GM18858 (cell line): ENCODE measurements at regions not wholly inside any gene's neighbourhood (a gene's known extent, or its start where the extent isn't known, plus 50 kb on each side); places are given as distances from the start of the nearest gene placed in this dataset.
A peak's percentile ranks its signal among the peaks of the same experiment; 100 is the strongest.

Experiments used
- ATAC-seq: cut with Tn5 transposase; IDR thresholded peaks from one replicate; pipeline ENCODE4 v1.9.1; 2021; ENCODE audit not compliant: unreplicated experiment

DNA sequence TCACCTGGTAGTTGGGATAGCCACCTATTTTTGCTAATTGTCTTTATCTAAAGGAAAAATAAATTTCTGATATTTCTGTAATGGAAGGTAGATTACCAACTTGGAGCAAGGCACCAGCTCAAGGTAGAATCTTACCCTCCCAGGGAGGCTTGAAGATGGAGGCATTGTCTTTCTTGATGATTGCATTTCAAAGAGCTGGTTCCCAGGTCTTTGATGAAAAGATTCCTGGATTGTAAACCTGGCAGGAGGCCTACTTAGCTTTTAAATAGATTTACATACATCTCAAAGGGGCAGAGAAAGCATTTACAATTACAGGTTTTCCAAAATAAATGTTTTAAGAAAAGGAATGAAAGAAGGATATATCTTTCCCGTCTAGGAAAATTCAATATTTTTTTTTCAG, 729.2 kb downstream of the LRFN5 start:
- no peak for ATAC-seq

DNA sequence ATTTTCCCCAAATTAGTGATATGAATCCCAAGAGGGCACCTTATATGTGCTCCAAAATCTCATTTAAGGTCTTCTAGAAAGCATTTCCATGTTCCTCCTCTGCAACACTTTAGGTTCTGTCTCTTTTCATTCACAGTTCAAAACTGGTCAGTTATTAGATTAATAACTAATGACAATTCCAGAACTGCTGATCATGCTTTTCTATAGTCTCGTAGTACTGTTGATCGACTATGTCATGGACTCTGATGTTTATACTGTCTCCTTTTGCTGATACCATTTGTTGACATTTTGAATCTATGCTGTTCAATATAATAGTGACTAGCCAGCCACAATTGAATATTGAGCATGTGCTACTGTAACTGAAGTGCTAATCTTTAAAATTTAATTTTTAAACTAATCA, 728.3 kb downstream of the LRFN5 start:
- ATAC-seq: no peak

DNA sequence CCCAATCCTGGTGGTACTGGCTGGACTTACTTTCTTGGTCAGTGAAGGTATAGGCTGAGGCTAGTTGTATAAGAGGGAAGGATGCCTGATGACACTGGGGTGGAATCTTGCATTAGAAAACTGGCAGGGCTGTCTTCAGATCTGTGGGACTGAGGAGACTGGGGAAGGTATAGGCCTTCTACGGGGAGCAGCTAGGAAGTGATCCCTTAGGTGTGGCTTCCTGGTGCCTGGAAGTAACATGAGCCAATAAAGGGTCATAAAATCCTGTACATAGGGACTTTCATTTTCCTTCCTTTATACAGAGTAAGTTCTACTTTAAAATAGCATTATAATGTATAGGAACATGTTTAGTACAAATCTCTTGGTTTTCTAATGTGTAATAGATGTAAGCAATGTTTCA, 716.8 kb downstream of the LRFN5 start:
- no peak for ATAC-seq

DNA sequence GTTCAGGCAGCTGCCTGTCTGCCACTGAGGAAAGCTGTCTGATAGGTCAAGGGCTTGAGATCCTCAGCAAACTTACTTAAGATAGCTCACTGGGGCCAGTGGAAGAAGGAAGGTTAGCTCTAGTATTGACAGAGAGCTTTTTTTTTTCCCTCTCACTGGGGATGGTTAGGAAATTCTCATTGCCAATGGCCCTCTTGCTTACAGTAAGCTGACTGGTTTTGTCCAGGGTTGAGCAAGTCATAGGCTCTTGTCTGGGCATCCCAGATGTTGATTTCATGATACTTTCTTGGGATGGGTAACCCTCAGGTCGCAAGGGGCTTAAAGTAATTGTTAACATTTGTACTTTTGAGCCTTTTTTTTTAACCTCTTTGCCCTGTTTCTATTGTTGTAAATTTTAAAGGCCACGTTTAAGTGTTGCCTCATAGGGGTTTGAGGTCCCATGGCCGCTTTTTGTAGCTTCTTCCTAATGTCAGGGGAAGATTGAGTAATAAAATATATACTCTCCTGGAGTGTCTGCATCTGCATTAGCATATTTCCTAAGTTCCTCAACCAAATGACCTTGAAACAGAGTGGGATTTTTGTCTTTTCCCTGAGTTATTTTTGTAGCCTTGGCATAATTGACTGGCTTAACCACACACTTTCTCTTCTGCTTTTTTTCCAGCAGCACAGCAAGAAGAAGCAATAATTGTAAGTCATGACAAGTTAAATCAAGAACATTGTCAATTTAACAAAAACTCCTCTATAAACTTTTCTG, 716.0 kb downstream of the LRFN5 start:
- no peak for ATAC-seq

DNA sequence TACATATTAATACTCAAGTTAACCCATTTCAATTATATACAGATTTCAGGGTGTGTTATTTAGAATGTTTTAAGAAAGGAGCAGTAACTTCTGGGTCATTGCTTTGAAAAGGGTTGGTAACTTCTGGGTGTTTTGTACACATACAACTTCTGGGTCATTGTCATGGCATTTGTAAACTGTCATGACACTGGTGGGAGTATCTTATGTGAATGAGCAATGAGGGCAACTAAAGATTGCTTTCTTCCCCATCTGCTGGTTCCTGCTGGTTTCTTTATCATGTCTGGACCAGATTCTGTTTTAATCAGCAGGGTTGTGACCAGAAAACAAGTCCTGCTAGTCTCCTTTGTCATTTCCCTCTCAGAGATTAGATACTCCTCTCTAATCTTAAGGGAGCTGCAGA, 713.3 kb downstream of the LRFN5 start:
- ATAC-seq: no peak

DNA sequence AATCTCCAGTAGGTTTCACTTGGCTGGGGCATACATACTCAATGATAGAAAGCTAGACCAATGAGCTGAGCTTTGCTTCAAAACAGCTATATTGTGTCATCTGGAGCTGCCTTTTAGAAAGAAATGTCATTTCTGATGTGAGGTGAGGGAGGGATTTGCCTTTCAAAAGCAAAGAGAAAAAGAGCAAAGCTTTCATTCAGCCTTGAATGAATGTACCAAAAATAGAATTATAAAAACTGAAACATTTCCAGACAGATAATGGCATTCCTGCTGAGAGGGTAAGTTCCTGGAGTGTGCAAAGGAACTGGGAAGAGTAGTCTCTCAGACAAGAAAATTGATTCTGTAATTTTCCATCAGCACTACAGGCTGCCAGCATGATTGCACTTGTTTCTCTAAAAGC, 710.0 kb downstream of the LRFN5 start:
- no peak for ATAC-seq

DNA sequence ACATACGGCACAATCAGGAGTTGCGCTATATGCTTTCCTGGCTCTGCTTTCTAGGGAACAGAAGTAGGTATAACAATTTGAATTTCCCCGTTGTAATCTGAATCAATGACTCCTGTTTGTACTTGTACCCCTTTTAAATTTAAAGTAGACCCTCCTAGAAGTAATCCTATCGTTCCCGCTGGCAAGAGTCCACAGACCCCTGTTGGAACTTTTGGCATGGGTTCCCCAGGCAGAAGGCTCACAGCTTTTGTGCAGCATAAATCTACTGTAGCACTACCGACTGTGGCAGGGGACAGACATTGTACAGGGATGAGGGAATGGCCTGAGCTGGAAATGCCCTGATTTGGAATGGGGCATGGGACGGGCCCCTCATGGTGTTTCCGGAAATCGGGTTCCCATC, 705.2 kb downstream of the LRFN5 start:
- ATAC-seq: no peak

DNA sequence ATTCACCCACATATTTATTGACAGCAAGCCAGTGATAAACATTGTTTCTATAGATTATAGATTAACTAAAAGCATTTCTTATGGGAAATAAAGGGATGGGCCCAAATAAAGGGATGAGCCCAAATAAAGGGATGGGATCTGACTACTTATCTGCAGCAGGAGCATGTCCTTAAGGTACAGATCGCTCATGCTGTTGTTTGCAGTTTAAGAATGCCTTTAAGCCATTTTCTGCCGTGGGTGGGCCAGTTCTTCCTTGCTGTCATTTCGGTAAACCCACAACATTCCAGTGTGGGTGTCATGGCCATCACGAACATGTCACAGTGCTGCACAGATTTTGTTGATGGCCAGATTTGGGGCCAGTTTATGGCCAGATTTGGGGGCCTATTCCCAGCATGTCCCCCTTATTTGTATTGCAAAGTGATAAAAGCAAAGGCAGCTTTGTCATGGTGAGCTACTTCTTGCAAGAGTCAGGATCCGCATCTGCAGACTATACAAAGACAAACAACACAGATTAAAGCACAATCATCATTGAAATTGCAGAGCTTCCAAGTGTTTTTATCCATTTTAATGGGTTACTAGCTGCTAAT, 700.7 kb downstream of the LRFN5 start:
- no peak for ATAC-seq

DNA sequence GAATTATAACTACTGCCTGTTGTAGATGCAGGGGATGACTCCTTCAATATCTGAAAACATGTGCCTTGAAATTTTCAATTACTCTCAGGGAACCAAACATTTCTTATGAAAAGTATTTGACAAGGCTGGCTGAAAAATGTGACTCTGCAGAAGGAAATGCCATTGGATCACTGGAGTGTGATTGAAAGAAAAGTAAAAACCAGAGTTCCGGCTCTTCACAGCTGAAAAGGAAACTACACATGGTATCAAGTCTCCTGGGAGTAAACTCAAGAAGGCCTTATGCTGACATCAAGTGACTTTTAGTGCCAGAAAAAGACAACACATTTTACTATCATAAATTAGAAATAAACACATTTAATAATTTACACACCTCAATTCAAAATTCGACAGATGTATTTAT, 693.0 kb downstream of the LRFN5 start:
- ATAC-seq: peak; percentile 98

DNA sequence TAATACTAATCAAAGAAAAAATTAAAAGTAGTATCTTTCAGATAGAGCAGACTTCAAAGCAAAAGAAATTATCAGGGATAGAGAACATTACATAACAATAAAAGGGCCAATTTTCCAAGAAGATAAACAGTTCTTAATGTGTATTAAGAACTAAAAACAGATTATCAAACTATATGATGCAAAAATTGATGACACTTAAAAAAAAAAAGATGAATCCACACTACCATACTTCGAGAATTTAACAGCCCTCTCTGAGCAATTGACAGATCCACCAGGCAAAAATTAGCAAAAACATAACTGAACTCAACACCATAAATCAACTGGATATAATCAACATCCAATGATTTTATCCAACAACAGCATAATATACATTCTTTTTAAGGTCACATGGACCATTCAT, 686.5 kb downstream of the LRFN5 start:
- no peak for ATAC-seq

DNA sequence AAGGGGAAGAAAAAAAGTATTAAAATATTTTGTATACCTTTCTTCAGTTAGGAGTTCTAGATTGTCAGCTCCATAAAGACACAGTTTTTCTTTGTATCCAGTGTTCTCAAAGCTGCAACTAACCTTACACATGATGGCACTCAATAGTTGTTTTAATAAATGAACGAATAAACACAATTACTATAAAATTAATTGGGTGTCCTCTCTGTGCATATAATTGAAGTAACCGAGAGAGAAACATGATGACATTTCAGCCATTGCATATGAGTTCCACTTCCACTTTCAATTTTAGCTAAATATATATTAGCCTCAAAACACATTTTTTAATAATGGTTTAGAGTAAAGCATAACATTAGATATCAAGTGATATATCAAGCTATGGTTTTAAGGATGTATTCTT, 671.2 kb downstream of the LRFN5 start:
- ATAC-seq: no peak

DNA sequence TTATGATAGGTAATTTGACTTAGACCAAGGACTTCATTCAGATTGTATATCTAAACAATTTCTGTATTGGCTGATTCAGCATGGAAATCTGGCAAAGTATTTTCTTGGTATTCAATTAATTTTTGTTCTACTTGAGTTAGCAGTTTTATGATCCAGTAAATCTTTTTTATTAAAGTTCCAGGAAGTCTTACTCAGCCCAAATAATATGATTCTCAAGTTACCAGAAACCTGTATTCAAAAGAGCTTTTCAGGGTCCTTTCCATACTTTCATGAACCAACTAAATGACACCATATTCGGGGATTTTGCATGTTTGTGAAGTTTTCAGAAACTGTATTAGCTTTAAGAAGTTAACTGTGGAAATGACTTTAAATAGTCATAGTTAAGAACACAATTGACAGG, 662.6 kb downstream of the LRFN5 start:
- no peak for ATAC-seq

DNA sequence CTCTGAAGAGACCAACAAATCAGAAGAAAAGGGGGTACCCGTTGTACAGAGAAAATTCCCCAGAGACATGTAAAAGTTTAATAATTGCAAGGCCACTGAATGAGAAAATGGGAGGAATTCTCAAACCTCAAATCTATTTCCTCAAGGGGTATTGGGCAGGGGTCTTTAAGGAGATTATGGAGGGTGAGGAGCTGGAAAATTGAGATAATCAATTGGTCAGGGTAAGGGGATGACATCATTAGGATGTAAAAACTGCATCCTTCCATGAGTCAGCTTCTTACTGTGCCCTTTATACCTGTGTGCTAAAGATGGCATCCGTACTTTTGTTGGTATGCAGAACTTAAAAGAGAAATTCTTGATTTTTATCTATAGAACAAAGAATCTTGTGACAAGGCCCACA, 641.5 kb downstream of the LRFN5 start:
- no peak for ATAC-seq

DNA sequence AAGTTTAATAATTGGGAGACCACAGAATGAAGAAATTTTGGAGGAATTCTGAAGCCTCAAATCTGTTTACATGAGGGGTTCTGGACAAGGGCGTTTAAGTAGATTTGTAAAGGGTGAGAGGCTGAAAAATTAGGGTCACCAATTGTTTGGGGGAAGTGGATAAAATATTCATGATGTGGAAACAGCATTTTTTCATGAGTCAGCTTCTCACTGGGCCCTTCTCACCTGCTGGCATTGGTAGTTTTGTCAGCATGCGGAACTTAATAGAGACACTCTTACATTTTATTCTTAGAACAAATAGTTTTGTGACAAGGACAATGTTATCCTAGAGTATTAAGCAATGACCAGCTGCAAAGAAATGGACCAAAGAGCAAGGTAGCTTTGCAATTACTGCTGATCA, 634.4 kb downstream of the LRFN5 start:
- no peak for ATAC-seq

DNA sequence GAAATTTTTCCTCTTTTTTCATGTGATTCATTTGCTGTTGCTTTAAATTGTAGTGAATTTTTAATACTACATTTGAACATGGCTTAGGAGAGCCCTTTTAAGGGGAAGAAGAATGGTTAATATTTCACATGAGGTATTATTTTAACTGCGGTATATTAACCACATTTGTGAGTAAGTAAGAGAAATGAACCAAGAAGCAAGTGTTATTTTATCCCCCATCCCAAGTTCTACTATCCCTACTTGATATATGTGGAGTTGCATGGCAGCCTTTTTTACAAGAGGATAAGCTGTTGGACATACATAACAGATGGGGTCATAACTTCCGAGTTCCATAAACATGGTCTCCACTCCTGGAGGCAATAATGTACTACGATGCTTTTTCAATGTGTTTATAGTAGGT, 623.3 kb downstream of the LRFN5 start:
- no peak for ATAC-seq

DNA sequence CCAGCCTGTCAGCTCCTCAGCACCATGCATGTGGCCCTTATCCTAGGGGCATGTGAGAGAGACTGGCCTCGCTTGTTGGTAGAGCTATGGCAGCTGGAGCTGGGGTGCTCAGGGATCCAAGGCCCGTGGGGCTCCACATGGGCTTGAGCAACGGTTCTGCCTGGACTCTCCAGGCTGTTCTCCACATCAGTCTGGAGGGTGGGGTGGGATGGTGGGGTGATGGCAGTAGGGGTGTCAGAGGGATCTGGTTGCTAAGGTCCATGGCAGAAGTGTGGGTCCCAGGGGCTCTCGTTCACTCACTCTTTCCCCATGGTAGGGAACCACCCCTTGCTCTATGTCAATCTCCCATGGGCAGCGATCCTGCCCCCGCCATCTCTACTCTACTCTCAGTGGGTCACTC, 622.6 kb downstream of the LRFN5 start:
- no peak for ATAC-seq

DNA sequence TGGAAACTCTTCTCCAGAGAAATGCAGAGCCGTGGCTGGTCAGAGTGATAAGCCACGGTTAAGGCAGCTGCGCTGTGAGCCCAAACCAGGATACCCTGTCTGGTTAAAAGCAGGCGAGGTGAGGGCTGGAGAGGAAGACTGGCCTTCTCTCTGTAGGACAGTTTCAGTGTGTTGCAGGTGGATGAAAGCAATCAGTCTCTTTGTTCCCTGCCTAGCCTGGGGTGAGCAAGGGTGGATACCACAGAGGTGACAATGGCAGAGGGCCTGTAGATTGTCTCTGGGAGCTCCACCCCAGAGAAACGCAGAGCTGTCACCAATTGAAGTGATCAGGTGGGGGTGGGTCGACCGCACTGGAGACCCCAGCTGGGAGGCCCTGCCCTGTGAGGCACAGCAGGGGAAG, 621.9 kb downstream of the LRFN5 start:
- ATAC-seq: no peak

DNA sequence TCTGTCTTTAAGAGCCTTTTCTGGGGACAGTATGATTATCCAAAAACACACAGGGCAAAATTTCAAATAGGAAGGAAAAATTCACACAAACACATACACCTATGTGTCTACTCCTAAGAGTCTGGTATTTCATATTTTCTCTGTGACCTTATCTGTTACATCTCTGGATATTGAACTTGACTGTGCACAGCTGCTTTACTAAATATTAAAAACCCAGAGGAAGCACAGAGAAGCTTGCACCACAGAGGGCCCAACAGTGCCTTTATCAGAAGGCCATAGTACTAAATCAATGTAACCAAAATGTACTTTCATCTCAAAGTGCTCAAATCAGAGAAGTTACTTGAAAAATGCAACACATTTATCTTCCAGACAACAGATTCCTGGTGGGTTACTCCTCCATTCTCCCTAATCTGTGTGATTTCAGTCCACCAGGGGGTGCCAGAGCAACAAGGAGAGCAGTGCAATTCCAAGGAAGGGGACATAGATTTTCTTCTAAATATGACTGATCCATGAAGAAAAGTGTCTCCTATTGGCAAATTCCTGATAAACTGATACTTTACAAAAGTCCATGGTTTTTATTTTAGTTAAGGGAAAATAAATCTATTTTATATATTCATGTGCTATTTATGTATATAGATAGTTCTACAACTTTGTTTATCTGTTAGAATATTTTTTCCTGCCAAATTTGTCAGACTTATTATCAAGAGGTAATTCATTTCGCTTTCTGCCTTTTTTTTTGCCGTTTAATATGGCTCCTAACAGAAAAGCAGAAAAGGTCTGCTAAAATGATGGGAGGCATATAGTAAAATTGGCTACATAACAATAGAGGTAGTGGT, 617.6 kb downstream of the LRFN5 start:
- ATAC-seq: no peak

DNA sequence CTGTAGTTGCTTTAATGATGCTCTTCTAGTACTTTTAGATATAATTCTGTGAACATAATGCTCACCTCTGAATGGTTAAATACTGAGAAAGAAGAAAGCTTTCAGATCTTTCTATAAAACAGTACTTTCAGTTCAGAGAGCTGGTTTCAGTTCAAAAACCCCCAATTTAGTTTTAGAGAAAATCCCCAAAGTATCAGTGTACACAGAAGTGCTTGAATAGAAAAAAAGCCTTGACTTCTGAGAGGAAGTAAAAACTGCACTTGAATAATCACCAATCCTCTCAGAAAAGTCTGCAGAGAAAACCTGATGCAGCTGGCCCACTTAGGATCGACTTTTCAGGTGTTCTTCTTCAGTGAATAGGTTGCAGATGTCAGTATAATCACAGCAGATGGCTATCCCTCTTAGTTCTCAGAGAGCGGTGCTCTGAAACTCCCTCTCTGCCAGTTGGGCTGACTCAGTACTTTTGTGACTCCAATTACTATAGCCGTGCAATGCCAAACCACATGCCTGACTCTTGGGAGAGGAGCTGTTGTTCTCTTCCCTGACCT, 616.3 kb downstream of the LRFN5 start:
- ATAC-seq: peak; percentile 93

DNA sequence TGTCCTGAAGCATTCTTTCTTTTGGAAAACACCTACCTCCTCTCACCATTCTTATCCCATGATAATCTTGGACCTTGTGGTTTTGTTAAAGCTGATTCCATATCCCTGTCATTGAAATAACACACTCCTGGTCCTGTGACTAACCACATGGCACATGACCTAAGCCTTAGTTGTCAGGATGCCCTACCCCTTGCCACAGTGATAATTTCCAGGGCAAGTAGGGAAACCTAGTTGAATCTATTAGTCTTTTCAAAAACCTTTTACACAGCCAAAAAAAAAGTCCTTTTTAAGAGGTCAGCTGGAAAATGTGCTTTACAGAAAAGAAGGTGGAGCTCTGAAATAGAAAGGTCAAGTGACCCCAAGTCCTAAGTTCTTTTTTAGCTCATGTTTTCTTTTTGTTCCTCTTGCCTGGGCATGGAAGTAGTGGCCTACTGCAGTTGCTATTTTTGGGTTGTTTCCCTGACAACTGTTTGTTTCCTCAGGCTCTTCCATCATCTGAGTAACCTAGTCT, 608.4 kb downstream of the LRFN5 start:
- no peak for ATAC-seq

DNA sequence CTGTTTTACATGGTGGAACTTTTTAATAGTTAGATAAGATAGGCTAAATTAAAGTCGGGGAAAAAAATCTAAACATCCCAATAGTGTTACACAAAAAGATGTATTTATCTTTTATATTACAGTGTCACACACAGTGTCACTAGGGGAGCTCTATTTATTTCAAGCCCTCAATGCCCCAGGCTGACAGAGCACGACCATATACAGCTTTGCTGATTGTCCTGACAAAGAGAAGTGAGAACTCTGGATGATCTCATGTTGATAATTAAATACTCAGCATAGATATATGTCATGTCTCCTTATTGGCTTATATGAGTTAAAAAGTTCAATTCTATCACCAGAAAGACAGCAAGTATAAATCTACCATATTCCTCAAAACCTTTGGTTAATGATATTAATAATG, 594.3 kb downstream of the LRFN5 start:
- no peak for ATAC-seq

DNA sequence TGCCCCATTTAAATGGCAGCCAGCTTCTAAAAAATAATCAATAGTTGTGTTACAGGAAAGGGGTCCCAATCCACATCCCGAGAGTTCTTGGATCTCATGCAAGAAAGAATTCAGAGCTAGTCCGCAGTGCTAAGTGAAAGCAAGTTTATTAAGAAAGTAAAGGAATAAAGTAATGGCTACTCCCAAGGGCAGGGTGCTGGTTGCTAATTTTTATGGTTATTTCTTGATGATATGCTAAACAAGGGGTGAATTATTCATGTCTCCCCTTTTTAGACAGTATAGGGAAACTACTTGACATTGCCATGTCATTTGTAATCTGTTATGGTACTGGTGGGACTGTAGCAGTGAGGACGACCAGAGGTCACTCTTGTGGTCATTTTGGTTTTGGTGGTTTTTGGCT, 591.3 kb downstream of the LRFN5 start:
- ATAC-seq: no peak
